GM19043 (cell line): ENCODE measurements at regions not wholly inside any gene's neighbourhood (a gene's known extent, or its start where the extent isn't known, plus 50 kb on each side); places are given as distances from the start of the nearest gene placed in this dataset.

Experiments
- ATAC-seq: cut with Tn5 transposase; IDR thresholded peaks from one replicate; pipeline ENCODE4 v1.9.1; 2021; ENCODE audit warnings: low read depth; ENCODE audit not compliant: unreplicated experiment

DNA sequence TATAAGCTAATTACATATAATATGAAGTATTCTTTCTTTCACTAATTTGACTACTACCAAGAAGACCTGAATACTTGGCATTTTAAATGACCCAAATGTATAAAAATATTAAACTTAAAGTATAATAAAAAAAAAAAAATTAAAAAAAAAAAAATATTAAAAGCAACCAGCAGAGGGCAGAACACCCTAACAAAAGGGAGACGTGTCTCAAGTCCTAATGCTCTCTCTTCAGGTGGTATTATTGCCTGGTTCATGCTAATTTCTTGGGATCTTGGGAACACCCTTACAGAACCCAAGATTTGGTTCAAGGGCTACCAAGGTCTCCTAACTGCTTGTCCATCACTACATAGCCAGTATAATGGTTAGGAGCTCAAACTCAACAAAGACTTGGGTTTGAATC is 754.8 kb downstream of the RAB28 start:
- no peak for ATAC-seq

DNA sequence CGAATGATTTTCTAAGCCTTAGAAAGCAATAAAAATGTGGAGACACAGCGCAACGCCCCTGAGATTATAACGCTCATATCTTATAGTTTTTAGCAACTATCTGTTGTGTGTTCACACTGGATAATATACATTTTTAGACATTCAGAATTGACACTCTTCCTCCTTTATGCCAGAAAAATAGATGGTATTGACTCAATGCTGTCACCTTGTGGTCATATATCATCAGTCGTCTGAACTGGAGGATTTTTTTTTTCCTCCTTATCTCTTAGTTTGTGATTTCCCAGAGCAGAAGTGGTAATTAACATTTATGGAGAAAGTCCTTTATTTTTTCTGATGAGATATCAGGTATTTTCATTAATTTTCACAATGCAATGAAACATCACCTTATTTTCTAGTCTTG is 759.6 kb downstream of the RAB28 start:
- ATAC-seq: no peak

DNA sequence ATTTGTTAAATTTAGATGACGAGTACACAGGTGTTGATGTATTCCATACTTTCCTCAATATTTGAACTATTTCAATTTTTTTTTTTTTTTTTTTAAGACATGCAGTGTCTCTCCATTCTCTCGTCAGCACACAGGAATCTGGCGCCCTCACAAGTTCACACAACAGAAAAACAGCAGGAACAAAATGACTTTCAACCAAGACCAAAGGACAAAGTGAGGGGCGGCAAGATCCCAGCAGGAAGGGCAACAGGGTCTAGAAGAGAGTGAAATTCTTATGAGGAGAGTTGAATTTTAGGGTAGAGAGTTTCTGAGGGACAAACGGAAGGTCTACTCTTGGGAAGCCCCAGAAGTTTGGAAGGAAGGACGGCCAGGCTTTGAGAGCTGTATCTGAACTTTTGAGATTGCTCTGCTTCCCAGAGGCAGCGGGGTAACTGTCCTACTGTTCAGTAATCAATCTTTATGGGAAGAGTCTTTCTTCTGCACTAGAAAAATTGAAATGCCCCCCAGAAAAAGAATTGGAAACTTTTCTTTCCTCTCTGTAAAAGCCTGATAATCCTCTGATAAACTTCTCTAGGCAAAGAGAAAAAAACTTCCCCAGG is 760.2 kb downstream of the RAB28 start:
- ATAC-seq: no peak

DNA sequence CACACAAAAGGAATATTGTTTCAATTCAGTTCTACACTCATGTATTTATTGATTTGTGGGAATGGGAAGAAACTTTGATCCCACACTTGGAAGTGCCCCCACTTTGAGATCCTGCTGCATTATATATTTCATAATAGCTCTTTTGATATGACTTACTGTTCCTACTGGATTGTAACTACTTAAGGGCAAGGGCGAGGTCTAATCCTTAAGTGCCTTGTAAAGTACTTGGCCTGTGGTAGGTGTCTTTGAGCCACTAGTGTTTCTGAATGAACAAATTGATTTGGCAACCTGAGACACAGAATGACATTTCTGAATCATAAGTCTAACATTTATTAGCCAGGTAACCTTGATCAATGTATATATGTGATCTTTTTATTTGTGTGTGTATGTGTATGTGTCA is 767.2 kb downstream of the RAB28 start:
- ATAC-seq: no peak

DNA sequence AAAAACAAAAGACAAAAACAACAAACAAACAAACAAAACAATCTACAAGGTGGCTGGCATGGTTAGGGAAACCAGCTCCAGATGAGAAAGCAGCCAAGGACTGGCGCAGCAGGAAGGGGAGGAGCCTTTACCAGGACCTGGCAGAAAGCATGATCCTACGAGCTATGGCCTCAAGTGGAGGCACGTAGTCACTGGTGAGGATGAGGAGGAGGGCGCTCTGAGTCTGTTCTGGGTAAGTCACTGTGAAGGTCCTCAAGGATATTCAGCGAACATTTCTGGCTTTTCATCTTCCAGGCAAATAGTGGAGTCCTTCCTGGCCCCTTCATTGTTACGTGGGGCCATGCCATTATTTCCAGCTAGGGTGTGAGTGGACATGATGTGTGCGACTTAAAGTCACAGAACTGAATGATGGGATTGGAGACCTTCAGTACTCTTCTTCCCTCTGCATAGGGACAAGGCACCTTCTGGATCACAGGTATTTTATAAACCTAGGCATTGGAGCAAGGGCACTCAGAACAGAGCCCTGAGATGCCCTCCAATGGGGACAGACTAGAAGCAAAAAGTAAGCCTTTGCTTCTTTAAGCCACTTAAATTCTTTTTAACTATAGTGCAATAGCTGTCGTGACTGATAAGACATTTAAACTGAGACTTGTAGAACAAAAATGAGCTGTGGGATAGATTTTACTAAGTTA is 771.3 kb downstream of the RAB28 start:
- ATAC-seq: no peak

DNA sequence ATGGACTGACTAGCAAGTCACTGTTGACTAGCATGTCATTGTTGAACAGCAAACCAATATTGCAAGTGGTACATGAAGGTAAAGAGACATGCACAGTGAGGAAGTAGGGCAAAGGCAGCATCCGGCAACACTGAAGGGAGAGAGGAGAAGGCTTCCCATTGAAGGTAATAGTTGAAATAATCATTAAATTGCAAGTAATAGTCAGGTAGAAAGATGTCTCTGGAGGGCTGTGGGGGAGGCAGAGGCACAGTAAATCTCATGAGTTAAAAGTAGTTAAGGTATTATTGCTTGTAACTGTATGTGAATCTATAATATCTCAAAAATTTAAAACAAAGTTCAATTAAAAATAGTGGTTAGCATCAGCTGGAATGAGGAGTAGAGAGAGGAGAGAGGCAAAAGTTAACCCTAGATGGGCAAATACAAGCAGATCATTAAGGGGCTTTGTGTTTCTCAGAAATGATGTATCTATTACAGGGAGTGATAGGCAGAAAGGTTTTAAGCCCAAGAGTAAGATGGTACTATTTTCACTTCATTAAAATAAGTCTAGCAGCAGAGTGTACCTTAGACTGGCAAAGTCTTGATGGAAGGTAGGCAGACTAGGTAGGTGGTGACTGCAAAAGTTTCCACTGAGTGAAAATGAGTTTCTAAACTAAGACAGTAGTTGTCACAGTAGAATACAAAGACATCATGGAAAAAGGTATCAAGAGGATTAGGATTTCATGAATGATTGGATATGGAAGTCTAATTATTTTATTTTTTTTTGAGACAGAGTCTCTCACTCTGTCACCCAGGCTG is 776.6 kb downstream of the RAB28 start:
- ATAC-seq: no peak

DNA sequence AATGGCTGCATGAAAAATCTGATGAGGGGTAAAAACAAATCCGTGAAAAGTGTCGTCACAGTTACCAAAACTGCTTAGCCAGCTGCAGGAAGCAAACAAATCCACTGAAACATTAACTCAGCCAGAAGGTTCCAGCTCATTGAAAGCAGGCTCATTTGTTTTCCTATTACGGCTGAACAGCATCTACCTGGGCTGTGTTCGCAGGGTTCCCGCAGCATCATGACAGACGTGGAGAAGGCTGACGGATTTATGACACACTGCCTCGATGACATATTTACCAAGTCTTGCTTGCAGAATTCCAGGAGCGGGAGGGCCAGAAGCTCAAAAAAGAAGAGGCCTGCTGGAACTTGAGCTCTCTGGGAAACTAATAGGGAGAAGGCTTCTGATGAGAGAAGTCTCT is 781.1 kb downstream of the RAB28 start:
- ATAC-seq: no peak

DNA sequence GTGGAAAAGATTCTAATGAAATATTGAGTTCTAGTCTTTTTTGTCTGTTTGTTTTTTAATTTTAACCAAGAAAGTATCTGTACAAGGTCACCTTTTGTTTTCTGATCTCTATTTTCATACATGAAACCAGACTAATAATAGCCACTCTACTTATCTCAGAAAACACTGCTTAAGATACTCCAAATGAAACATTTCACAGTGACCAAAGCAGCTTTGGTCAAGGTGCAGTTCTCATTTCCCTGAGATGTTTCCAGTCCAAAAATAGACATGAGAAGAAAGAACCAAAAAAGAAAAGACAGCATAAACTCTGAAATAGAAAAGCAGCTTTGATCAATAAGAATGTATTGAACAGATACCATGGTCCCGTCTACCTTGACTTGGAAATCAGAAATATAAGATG is 782.8 kb downstream of the RAB28 start:
- no peak for ATAC-seq

DNA sequence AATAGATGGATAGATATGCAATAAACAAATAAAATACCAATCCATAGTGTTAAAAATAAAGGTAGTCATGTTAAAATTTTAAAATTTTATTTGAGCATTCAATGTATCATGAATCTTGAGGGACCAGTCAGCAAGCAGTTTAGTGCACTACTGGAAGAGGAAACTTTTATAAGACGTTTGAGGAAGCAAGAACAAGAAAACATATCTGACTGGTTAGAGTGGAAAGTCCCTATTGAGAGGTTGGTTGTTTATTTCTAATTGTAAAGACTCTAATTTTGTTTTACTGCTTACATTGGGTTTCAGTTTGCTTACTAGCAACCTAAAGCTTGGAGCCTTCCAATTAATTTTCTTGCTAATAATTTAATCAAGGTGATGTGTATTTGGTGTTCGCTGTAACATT is 786.2 kb downstream of the RAB28 start:
- ATAC-seq: no peak

DNA sequence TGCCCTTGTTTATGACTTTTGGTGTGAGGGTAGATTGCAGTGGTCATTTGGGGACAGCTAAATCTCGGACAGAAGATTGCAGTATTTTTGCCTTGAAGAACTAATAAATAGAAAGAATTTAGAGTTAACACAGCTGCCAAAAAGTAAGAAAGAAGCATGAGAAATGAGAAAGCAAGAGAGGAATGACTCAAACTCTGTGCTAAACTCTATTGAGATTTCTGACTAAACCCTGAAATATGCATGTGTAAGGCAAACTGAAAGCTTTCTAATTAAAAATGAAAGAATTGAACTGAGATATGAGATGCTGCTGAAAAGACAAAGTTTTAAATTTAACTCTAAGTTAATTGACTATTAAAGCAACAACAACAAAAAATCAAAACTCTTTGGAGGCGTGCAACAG is 791.3 kb downstream of the RAB28 start:
- ATAC-seq: no peak

DNA sequence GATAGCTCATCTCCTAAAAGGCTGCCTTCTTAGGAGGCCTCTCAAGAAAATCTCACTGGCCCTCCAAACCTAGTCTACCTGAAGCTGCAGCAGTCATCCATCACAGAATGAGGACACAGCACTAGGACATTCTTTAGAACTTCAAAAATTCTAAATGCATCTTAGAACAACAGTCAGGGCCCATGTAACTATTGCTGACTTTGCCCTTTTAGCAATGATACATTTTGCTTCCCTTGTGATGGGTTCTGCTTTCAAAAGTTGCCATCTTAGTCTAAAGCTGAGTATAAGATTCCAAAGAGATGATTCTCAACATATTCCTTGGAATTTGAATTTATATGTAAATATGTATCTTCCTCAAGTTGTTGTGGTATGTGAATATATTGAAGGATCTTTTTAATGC is 793.0 kb downstream of the RAB28 start:
- no peak for ATAC-seq

DNA sequence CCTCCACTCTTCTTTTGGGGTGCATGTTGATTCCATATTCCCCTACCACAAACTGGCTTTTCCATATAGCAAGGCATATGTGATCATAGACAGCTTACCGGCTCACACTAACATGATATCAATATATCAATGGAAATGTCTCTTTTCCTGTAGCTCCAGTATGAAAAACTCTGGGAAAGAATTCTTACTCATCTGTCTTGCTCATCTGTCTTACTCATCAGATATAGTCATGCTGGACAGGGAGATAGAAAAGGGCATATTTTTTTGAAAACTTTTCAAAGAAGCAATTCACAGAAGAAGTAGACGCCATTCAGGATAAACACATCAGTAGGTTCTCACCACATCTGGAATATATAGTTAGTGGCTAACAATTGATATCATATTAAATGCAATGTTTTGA is 794.7 kb downstream of the RAB28 start:
- no peak for ATAC-seq

DNA sequence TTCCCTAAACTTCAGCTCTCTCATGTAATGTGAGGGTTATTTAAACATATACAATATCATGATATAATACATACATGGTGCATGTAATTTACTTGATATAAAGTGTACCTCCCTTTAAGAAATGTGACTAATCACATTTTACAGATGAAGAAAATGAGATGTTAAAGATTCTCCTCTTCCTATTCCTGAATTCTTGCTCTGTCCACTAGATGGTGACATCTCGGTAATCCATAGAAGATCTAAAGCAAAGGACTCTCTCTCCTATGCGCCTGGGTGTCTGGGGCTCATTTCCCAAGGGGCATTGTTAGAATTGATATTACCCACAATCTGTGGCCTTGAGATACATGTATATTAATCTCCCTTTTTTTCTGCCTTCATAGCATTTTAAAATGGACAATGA is 804.9 kb downstream of the RAB28 start:
- ATAC-seq: no peak

DNA sequence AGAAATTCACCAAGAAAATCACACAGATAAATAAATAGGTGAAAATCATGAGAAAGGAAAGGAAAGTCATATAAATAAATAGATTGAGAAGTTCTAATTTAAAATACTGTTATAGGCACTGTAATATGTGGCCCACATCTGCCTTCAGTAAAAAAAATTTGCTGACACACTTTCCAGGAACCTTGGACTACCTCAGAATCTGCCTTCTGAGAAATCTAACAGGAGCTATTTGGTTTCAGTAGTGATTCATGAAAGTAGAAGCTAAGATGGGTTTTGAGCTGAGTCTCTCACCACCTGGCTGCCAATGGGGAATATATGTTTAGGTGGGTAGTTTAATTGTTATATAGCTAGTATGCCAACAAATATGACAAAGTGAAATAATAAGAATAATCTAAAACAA is 810.0 kb downstream of the RAB28 start:
- ATAC-seq: no peak

DNA sequence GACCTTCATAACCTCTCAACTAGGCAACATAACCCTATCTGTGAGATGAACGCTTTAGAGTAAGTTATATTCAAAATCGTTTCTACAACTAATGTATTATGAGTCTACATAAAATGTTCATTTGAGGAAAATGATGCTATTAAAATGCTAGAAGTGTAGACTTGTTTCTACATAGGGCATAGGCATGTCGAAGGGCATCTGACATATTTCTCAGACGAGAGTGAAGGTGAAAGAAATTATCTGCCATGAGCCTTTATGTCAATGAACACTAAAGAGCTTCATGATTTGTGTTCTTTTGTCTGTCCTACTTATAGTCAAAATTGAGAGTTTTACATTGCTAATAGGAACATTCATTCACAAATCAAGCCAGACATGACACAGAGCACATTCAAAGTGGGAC is 811.8 kb downstream of the RAB28 start:
- ATAC-seq: no peak

DNA sequence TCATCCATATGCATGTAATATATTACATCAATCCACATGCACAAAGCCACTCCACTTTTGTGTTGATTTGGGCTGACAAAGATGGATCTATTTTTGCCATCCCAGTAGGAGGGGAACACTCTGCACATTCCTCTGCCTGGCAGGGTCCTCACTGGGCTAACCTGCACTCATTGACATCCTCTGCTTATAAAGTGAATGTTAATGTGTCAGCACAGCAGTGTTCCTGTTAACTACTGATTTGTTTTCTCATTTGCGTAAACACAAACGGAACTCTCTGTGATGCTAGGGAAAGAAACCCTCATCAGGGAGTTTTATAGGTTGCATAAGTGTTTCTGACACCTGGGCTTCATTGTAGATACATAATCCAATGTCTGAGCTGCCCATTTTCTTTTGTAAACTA is 826.0 kb downstream of the RAB28 start:
- ATAC-seq: no peak

DNA sequence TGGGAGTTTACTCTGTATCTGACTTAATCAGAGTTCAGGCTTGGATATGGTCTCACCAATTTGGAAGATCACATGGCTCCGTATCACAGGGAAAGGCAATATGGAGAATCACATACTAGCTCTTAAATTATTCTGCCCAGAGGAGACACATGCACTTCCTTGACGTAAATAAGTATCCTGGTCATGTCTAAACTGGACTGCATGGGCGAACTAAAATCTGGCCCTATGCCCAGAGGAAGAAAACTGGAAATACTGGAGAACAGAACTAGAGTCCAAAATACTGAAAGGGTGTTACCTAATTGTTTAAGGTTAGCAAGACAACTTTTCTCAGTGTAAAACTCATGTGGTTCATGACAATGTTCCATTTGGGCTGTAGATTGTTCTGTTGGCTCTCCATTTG is 832.3 kb downstream of the RAB28 start:
- ATAC-seq: no peak

DNA sequence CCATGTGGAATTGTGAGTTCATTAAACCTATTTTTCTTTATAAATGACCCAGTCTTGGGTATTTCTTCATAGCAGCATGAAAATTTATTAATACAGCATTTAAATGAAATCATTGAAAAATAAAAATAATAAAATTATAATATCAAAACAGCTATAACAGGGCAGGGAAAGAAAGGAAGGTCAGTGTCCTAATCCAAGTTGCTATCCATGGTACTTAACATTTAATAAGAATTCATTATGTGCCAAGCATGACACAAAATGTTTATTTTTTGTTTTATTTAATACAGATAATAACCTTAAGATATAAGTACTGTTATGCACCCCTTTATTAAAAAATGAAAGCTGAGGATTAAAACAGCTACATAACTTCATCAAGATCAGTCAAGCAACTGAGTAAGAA is 838.4 kb downstream of the RAB28 start:
- no peak for ATAC-seq

DNA sequence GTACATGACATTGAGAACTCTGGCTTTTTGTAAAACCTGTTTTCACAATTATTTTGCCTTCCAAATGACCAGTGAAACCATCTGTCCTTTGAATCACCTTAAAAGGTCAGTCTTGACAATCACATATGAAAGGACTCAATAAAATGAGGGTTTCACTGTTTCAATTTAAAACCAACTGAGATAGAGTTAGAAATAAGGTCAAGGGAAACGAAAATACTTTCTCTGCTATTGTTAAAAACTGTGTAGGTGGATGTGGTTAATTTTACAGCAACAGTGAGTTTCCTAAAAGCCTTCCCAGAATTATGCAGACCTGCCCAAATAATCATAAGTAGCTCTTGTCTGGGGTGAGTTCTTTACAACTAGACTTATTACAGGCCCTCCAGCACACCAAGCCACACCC is 839.9 kb downstream of the RAB28 start:
- ATAC-seq: no peak

DNA sequence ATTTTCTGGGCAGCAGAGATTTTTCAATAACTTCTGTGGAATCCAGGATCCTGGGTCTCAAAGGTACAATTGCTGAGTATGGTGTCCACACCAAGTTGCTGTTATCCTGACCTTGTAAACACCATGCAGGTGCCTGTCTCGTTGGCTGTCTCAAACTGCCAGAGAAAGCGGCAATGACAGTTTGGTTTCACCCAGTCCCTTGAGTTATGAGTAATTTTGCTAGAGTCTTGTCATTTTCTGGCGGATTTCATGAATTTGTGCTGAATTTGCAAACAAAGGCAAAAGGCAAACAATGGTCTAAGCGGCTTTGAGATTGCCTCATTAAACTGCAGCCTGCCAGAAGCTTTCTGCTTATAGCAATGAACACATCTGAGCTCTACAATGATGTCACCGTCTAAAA is 847.9 kb downstream of the RAB28 start:
- ATAC-seq: no peak

DNA sequence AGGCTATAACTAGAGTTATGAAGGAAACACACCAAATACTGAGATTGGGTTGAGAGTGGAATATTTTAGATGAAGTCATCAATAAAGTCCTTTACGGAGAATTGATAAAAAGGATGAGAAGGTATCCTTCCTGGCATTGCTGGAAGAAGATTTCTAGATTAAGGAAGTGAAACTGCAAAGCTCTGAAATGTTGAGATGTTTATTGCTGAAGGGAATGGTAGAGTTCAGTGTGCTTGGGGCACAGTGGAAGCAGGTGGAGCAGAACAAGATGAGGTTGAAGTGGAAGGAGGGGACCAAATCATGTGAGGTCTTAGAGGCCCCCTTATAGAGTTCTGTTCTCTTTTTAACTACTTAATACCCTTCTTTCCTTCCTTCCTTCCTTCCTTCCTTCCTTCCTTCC is 848.5 kb downstream of the RAB28 start:
- ATAC-seq: no peak

DNA sequence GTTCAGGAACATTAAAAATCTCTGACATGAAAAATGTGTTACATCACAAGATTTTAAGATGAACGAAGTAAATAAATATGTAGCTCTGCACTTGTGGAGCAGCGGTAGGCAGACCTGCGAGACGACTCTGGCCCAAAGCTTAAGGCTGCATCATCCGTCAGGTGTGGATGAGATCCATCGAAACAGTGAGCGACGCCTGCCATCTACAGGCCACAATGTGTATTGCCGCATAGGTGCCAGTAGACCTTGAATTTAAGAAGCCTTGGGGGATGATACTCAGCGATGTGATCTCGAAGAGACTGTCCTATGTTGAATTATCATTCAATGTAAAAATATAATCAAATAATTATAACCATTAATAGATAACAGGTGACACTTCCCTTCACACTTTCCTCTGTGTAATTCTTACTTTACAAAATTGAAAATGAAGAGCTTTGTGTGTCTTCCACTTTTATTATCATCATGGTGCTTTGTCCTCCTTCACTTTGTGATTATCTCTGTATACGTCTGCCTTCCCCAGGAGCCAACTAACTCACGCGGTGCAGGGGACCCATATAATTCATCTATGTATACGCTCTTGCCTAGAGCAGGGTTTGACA is 851.0 kb downstream of the RAB28 start:
- ATAC-seq: peak; percentile 95
